ENCODE measurements at regions not wholly inside any gene's neighbourhood (a gene's known extent, or its start where the extent isn't known, plus 50 kb on each side); places are given as distances from the start of the nearest gene placed in this dataset.

- H3K36me3 Mint-ChIP-seq: no peaks in the 10 kb centered on the region
- no peaks in the 10 kb centered on the region for H3K27me3 Mint-ChIP-seq
- no peak overlapping the region for H3K4me3 Mint-ChIP-seq
- no peak overlapping the region for H3K27ac Mint-ChIP-seq
- no peaks in the 10 kb centered on the region for H3K4me1 Mint-ChIP-seq (ENCODE audit: low read depth)
- H3K9me3 Mint-ChIP-seq (ENCODE audit: low read depth): peaks cover 20% of the 10 kb centered on the region
Measured at GRCh38 chr10:131500892-131501291, 189.4 kb upstream of the TCERG1L start.

- Mint-ChIP-seq H3K27ac (no peak overlapping the region), H3K36me3 (no peaks in the 10 kb centered on the region), H3K27me3 (no peaks in the 10 kb centered on the region), H3K9me3 (ENCODE audit: low read depth) (peaks cover 22% of the 10 kb centered on the region), H3K4me1 (ENCODE audit: low read depth) (no peaks in the 10 kb centered on the region), H3K4me3 (no peak overlapping the region)
Measured at GRCh38 chr10:131503992-131504391, 192.5 kb upstream of the TCERG1L start.

- Mint-ChIP-seq H3K4me3 (no peak overlapping the region), H3K27ac (no peak overlapping the region), H3K36me3 (peaks cover 2% of the 10 kb centered on the region), H3K4me1 (ENCODE audit: low read depth) (no peaks in the 10 kb centered on the region), H3K9me3 (ENCODE audit: low read depth) (peaks cover 12% of the 10 kb centered on the region), H3K27me3 (peaks cover 5% of the 10 kb centered on the region)
Measured at GRCh38 chr10:131511391-131511790, 199.9 kb upstream of the TCERG1L start.

GRCh38 chr10:131512852-131513251 lies 201.3 kb upstream of the TCERG1L start:
- no peak overlapping the region for H3K27ac Mint-ChIP-seq
- H3K4me1 Mint-ChIP-seq (ENCODE audit: low read depth): no peaks in the 10 kb centered on the region
- no peak overlapping the region for H3K4me3 Mint-ChIP-seq
- H3K9me3 Mint-ChIP-seq (ENCODE audit: low read depth): peaks cover 12% of the 10 kb centered on the region
- H3K36me3 Mint-ChIP-seq: peaks cover 2% of the 10 kb centered on the region
- H3K27me3 Mint-ChIP-seq: peaks cover 6% of the 10 kb centered on the region

GRCh38 chr10:131513445-131513844 lies 201.9 kb upstream of the TCERG1L start:
- peaks cover 2% of the 10 kb centered on the region for H3K36me3 Mint-ChIP-seq

GRCh38 chr10:131513901-131514300 lies 202.4 kb upstream of the TCERG1L start:
- Mint-ChIP-seq H3K27me3 (peaks cover 6% of the 10 kb centered on the region), H3K36me3 (peaks cover 2% of the 10 kb centered on the region), H3K4me1 (ENCODE audit: low read depth) (no peaks in the 10 kb centered on the region), H3K4me3 (no peak overlapping the region), H3K9me3 (ENCODE audit: low read depth) (peaks cover 11% of the 10 kb centered on the region), H3K27ac (no peak overlapping the region)

More at GRCh38 chr10:131513445-131513844, 201.9 kb upstream of the TCERG1L start:
- Mint-ChIP-seq H3K27ac (no peak overlapping the region), H3K4me3 (no peak overlapping the region), H3K9me3 (ENCODE audit: low read depth) (peaks cover 12% of the 10 kb centered on the region), H3K4me1 (ENCODE audit: low read depth) (no peaks in the 10 kb centered on the region), H3K27me3 (peaks cover 6% of the 10 kb centered on the region)

GRCh38 chr10:131514454-131514853 lies 202.9 kb upstream of the TCERG1L start:
- H3K9me3 Mint-ChIP-seq (ENCODE audit: low read depth): peaks cover 7% of the 10 kb centered on the region
- H3K4me3 Mint-ChIP-seq: no peak overlapping the region
- H3K36me3 Mint-ChIP-seq: peaks cover 2% of the 10 kb centered on the region
- no peaks in the 10 kb centered on the region for H3K4me1 Mint-ChIP-seq (ENCODE audit: low read depth)
- H3K27ac Mint-ChIP-seq: no peak overlapping the region
- peaks cover 6% of the 10 kb centered on the region for H3K27me3 Mint-ChIP-seq

- no peaks in the 10 kb centered on the region for H3K36me3 Mint-ChIP-seq
- H3K27me3 Mint-ChIP-seq: peaks cover 6% of the 10 kb centered on the region
- no peaks in the 10 kb centered on the region for H3K4me1 Mint-ChIP-seq (ENCODE audit: low read depth)
- H3K4me3 Mint-ChIP-seq: no peak overlapping the region
- no peaks in the 10 kb centered on the region for H3K9me3 Mint-ChIP-seq (ENCODE audit: low read depth)
- H3K27ac Mint-ChIP-seq: no peak overlapping the region
Measured at GRCh38 chr10:131516285-131516684, 204.8 kb upstream of the TCERG1L start.

GRCh38 chr10:131517781-131518180 lies 206.3 kb upstream of the TCERG1L start:
- H3K9me3 Mint-ChIP-seq (ENCODE audit: low read depth): no peaks in the 10 kb centered on the region
- H3K27ac Mint-ChIP-seq: no peak overlapping the region
- H3K36me3 Mint-ChIP-seq: no peaks in the 10 kb centered on the region
- H3K4me3 Mint-ChIP-seq: no peak overlapping the region
- H3K4me1 Mint-ChIP-seq (ENCODE audit: low read depth): no peaks in the 10 kb centered on the region
- peaks cover 6% of the 10 kb centered on the region for H3K27me3 Mint-ChIP-seq

GRCh38 chr10:131519723-131520605 lies 208.4 kb upstream of the TCERG1L start:
- no peak overlapping the region for H3K4me3 Mint-ChIP-seq
- H3K36me3 Mint-ChIP-seq: no peaks in the 10 kb centered on the region
- no peaks in the 10 kb centered on the region for H3K4me1 Mint-ChIP-seq (ENCODE audit: low read depth)
- H3K27me3 Mint-ChIP-seq: peaks cover 4% of the 10 kb centered on the region
- H3K9me3 Mint-ChIP-seq (ENCODE audit: low read depth): peaks cover 2% of the 10 kb centered on the region
- no peak overlapping the region for H3K27ac Mint-ChIP-seq

- no peaks in the 10 kb centered on the region for H3K9me3 Mint-ChIP-seq (ENCODE audit: low read depth)
- H3K4me1 Mint-ChIP-seq (ENCODE audit: low read depth): no peaks in the 10 kb centered on the region
- H3K4me3 Mint-ChIP-seq: no peak overlapping the region
- no peaks in the 10 kb centered on the region for H3K36me3 Mint-ChIP-seq
- no peak overlapping the region for H3K27ac Mint-ChIP-seq
- no peaks in the 10 kb centered on the region for H3K27me3 Mint-ChIP-seq
Measured at GRCh38 chr10:131531265-131532190, 220.0 kb upstream of the TCERG1L start.

- Mint-ChIP-seq H3K4me1 (ENCODE audit: low read depth) (no peaks in the 10 kb centered on the region), H3K36me3 (no peaks in the 10 kb centered on the region), H3K4me3 (no peak overlapping the region), H3K9me3 (ENCODE audit: low read depth) (no peaks in the 10 kb centered on the region), H3K27me3 (no peaks in the 10 kb centered on the region), H3K27ac (no peak overlapping the region)
Measured at GRCh38 chr10:131532291-131532690, 220.8 kb upstream of the TCERG1L start.

- Mint-ChIP-seq H3K27ac (no peak overlapping the region), H3K36me3 (no peaks in the 10 kb centered on the region), H3K27me3 (no peaks in the 10 kb centered on the region), H3K4me1 (ENCODE audit: low read depth) (no peaks in the 10 kb centered on the region), H3K9me3 (ENCODE audit: low read depth) (no peaks in the 10 kb centered on the region), H3K4me3 (no peak overlapping the region)
Measured at GRCh38 chr10:131532745-131533341, 221.3 kb upstream of the TCERG1L start.

GRCh38 chr10:131533846-131534526 lies 222.5 kb upstream of the TCERG1L start:
- H3K4me3 Mint-ChIP-seq: no peak overlapping the region

More at GRCh38 chr10:131533846-131534526, 222.5 kb upstream of the TCERG1L start:
- no peaks in the 10 kb centered on the region for H3K4me1 Mint-ChIP-seq (ENCODE audit: low read depth)
- peaks cover 1% of the 10 kb centered on the region for H3K27me3 Mint-ChIP-seq
- no peaks in the 10 kb centered on the region for H3K9me3 Mint-ChIP-seq (ENCODE audit: low read depth)
- no peaks in the 10 kb centered on the region for H3K36me3 Mint-ChIP-seq
- no peak overlapping the region for H3K27ac Mint-ChIP-seq

Data from activated naive CD8-positive, alpha-beta T cell (primary cell).